ENCODE measurements at regions not wholly inside any gene's neighbourhood (a gene's known extent, or its start where the extent isn't known, plus 50 kb on each side); places are given as distances from the start of the nearest gene placed in this dataset.

- DNase-seq: no peak
Measured at GRCh38 chr2:204239411-204240165, 303.0 kb downstream of the ICOS start.

- no peak for DNase-seq
Measured at GRCh38 chr2:204240961-204241360, 304.3 kb upstream of the PARD3B start.

- no peak for DNase-seq
Measured at GRCh38 chr2:204249437-204249836, 295.8 kb upstream of the PARD3B start.

- DNase-seq: no peak
Measured at GRCh38 chr2:204250692-204251091, 294.6 kb upstream of the PARD3B start.

- no peak for DNase-seq
Measured at GRCh38 chr2:204251158-204251997, 293.9 kb upstream of the PARD3B start.

- no peak for DNase-seq
Measured at GRCh38 chr2:204251998-204252376, 293.3 kb upstream of the PARD3B start.

- DNase-seq: no peak
Measured at GRCh38 chr2:204255071-204255470, 290.2 kb upstream of the PARD3B start.

GRCh38 chr2:204255526-204255925 lies 289.7 kb upstream of the PARD3B start:
- DNase-seq: no peak

GRCh38 chr2:204257781-204258180 lies 287.5 kb upstream of the PARD3B start:
- DNase-seq: no peak

GRCh38 chr2:204258890-204259289 lies 286.4 kb upstream of the PARD3B start:
- no peak for DNase-seq

GRCh38 chr2:204260162-204260877 lies 285.0 kb upstream of the PARD3B start:
- DNase-seq: peak; percentile 63

- no peak for DNase-seq
Measured at GRCh38 chr2:204260901-204261300, 284.4 kb upstream of the PARD3B start.

- DNase-seq: no peak
Measured at GRCh38 chr2:204261846-204262245, 283.4 kb upstream of the PARD3B start.

GRCh38 chr2:204264085-204264553 lies 281.2 kb upstream of the PARD3B start:
- DNase-seq: peak; percentile 77

- DNase-seq: peak; percentile 83
Measured at GRCh38 chr2:204264621-204265140, 280.6 kb upstream of the PARD3B start.

GRCh38 chr2:204265681-204266181 lies 279.5 kb upstream of the PARD3B start:
- DNase-seq: peak; percentile 88

- DNase-seq: no peak
Measured at GRCh38 chr2:204268458-204268857, 276.8 kb upstream of the PARD3B start.

GRCh38 chr2:204268971-204269370 lies 276.3 kb upstream of the PARD3B start:
- no peak for DNase-seq

- no peak for DNase-seq
Measured at GRCh38 chr2:204272089-204272488, 273.2 kb upstream of the PARD3B start.

- no peak for DNase-seq
Measured at GRCh38 chr2:204272610-204273287, 272.5 kb upstream of the PARD3B start.

- no peak for DNase-seq
Measured at GRCh38 chr2:204274429-204274828, 270.8 kb upstream of the PARD3B start.

- DNase-seq: no peak
Measured at GRCh38 chr2:204274991-204275390, 270.3 kb upstream of the PARD3B start.

Measured in NCI-H1105 treated with DMSO at 0.1 percent for 48 hours (cell line).